LNCaP clone FGC (cell line): ENCODE measurements at regions not wholly inside any gene's neighbourhood (a gene's known extent, or its start where the extent isn't known, plus 50 kb on each side); places are given as distances from the start of the nearest gene placed in this dataset.

Source experiments
- DNase-seq: peaks from one replicate; pipeline ENCODE4 v3.0.0-alpha.2; 2011; ENCODE audit warnings: low read depth
- H3K4me3 ChIP-seq: 2 replicates; pipeline ENCODE4 v1.5.1; 2011; ENCODE audit warnings: mild to moderate bottlenecking, low read depth, low read length, control low read depth
- TF ChIP-seq, protein P1 (sequence below): IDR thresholded peaks from 2 replicates; pipeline ENCODE4 v1.5.1; 2012; ENCODE audit warnings: mild to moderate bottlenecking; ENCODE audit not compliant: control insufficient read depth, insufficient read depth; ENCODE audit errors: extremely low read depth

DNA sequence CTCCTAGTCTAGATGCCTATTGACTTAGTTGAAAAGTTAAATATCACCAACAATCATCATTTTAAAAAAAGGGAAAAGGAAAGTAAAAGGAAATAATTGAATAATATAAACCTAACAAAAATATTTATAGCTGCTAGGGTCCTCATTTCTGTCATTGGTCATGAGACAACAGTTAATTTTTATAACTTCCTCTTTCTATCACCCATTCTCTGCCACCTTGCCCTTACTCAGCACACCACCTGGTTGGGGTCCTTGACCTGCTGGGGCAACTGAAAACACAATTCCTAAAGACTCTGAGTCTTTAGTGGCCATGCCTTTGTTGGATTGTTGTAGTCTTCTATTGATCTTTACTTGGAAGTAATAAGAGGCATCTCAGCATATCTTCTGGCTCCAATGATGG lies 179.5 kb upstream of the MAST4 start:
- TF ChIP-seq, protein P1, sequence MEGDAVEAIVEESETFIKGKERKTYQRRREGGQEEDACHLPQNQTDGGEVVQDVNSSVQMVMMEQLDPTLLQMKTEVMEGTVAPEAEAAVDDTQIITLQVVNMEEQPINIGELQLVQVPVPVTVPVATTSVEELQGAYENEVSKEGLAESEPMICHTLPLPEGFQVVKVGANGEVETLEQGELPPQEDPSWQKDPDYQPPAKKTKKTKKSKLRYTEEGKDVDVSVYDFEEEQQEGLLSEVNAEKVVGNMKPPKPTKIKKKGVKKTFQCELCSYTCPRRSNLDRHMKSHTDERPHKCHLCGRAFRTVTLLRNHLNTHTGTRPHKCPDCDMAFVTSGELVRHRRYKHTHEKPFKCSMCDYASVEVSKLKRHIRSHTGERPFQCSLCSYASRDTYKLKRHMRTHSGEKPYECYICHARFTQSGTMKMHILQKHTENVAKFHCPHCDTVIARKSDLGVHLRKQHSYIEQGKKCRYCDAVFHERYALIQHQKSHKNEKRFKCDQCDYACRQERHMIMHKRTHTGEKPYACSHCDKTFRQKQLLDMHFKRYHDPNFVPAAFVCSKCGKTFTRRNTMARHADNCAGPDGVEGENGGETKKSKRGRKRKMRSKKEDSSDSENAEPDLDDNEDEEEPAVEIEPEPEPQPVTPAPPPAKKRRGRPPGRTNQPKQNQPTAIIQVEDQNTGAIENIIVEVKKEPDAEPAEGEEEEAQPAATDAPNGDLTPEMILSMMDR = no peak
- no peak for DNase-seq
- H3K4me3 ChIP-seq = no peak overlapping the region

DNA sequence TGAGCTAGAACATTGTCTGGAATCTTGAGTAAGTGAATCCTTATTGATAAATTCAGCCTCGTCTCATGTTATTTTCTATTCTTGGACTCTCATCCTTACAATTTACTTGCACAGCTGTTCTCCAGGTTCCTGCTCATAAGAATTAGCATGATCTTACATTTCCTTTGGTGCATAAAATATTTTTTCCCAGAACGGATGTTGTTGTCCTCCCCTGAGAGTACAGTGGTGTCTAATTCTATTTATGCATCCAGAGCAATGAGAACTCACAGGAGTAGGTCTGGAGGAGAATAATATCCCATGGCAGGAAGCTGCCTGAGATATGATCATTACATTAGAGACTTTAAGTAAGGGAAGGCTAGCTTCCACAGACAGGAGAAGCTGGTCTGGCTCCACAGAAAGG lies 178.4 kb upstream of the MAST4 start:
- H3K4me3 ChIP-seq = no peak overlapping the region
- DNase-seq = no peak
- TF ChIP-seq, protein P1 = no peak

DNA sequence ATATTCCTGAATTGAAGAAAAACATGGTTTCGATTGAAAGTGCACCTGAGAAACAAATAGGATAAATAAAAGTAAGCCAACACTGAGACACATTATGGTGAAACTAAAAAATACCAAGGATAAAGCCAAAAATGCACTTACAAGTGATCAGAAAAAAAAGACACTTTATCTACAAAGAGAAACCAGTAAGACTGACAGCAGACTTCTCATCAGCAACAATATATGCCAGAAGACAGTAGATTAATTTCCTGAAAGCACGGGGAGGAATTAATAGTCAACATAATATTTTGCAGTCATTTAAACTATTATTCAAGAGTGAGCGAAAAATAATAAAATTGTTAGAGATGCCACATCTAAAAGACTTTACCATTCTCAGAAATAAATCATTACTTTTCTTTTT lies 172.7 kb upstream of the MAST4 start:
- no peak for DNase-seq
- TF ChIP-seq, protein P1 = no peak
- H3K4me3 ChIP-seq = no peak overlapping the region

DNA sequence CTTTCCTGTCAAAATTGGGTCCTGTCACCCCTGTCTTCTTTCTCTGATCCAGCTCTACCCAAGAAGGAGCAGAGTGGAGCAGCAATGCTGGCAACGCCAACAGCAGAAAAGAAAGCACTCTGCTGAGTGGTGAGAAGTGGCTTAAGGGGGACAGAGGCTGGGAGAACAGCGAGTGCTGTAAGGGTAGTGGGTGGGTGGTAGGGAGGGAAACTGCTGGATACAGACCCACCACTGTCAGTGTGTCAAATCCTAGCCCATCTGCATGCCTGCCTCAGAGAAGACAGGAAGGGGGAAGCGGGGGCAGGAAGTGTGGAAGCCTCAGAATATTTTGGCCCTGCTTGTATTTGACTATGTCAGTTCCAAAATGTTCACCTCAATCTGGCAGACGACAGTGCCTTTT lies 170.4 kb upstream of the MAST4 start:
- TF ChIP-seq, protein P1 = no peak
- H3K4me3 ChIP-seq = no peak overlapping the region
- no peak for DNase-seq

DNA sequence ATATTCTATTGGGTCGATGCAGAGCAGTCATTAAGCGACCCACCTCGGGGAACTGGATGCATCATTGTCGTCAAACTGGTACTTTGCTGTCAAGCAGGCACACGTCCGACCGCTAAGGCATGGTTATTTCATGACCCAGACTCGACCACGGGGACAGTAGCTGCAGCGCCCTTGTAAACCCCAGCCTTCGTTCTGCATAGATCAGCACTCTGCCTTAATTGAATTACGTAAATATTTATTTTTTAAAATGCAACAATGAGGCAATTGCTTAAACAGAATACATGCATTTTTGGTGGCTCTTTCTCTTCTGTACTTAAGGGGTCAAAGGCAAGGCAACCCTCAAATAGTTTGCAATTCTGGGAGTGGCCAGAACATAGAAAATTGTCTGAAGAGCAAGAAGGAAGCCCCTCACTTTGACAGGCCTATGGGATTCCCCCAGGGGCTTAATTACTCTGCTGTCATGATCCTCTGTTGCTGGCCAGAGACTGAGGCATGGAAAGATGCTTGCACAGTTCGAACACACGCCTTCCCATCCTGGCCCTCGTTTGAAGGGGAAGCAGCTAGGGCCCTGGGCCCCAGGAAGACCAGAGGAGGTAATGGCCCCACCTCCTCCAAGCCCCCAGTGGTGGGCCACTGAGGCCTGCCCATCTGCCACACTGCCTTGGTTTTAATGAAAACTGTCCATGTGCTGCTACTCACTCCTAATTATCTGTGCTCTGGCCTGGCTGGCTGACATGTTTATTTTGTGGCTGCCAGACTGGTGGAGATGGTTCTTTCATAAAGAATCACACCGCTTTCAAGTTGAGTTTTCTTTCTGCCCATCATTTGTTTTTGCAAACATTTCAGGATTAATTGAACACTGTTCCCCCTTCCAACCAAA lies 169.7 kb upstream of the MAST4 start:
- DNase-seq = no peak
- H3K4me3 ChIP-seq = no peak overlapping the region

DNA sequence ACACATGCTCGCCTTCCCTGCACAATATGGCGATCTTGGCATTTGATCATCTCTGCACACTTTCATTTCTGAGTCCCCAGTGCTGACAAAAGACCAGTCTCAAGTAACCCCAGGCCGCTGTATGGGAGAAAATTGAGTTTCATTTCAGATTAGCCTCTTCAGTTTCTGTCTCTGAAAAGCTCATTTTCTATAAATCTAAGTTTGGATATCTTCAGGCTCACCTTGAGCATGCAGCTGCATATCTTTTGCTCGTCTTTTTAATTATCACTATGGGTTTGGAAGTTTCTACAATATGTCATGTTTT lies 169.1 kb upstream of the MAST4 start:
- DNase-seq = no peak
- no peak overlapping the region for H3K4me3 ChIP-seq
- TF ChIP-seq, protein P1 = no peak

More for the DNA sequence above, 169.7 kb upstream of the MAST4 start:
- TF ChIP-seq, protein P1 = no peak

DNA sequence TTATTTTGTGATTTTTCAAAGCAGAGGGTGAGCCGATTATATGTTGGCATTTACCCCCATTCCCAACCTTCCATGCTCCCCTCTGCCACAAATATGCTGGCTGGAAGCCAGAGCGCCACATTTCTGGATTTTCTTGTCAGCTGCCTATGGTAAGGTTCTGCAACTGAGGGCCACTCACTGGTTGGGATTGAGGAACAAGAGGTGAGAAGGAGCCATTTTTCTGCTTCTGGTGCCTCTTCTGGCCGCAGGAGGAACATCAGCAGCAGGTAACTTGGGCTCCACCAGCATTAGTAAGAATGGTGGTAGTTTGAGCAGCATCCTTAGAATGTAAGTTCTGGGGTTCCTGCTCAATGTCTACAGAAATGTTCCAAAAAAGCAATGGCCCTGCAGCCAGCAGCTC lies 159.5 kb upstream of the MAST4 start:
- no peak for DNase-seq
- TF ChIP-seq, protein P1 = peak; percentile 48

More for the DNA sequence above, 159.5 kb upstream of the MAST4 start:
- no peak overlapping the region for H3K4me3 ChIP-seq
